Activated CD4-positive, alpha-beta T cell treated with anti-CD3 and anti-CD28 coated beads for 1 hour (primary cell): ENCODE measurements at regions not wholly inside any gene's neighbourhood (a gene's known extent, or its start where the extent isn't known, plus 50 kb on each side); places are given as distances from the start of the nearest gene placed in this dataset.

Source experiments
- DNase-seq: peaks from one replicate; pipeline ENCODE4 v3.0.0-alpha.2; 2020

DNA sequence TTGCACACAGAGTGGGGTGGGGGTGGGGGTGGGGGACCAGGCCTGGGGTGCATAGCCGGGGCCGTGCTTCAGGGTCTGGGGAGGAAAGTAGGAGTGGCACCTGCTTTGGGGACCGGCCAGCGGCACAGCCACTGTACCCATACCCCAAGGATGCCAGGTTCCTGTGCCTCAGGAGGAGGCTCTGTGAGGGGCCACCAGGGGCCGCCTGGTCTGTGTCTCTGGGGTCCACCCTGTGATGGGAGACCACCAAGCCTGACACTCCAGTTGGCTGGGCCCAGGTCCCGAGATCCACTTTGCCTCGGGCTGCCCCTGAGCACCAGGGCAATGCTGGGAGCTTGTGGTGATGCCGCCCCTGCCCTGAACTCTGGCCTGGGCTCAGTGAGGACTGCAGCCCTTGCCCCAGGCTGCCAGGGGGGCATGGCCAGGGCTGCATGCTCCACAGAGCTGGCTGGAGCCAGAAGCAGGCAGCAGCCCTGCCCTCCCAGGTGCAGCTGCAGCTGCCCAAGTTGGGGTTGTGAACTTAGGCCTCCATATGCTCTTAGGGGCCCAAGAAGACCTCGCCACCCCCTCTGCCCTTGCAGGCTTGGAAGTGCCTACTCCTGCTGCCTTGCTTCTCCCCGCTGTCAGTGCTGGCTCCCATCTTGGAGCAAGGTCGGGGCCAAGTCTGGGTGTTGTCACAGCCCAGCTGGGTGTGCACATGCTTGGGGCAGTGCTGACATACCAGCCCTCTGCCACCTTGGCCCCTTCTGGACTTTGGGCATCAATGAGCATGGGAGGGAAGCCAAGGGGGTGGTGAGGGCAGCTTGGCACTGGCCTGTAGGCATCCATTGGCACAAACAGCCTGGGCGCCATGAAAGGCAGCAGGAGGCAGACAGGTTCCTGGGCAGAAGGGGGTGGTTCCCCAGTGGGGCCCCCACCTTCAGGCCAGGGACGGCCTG, 123.3 kb upstream of the THY1 start:
- no peak for DNase-seq

DNA sequence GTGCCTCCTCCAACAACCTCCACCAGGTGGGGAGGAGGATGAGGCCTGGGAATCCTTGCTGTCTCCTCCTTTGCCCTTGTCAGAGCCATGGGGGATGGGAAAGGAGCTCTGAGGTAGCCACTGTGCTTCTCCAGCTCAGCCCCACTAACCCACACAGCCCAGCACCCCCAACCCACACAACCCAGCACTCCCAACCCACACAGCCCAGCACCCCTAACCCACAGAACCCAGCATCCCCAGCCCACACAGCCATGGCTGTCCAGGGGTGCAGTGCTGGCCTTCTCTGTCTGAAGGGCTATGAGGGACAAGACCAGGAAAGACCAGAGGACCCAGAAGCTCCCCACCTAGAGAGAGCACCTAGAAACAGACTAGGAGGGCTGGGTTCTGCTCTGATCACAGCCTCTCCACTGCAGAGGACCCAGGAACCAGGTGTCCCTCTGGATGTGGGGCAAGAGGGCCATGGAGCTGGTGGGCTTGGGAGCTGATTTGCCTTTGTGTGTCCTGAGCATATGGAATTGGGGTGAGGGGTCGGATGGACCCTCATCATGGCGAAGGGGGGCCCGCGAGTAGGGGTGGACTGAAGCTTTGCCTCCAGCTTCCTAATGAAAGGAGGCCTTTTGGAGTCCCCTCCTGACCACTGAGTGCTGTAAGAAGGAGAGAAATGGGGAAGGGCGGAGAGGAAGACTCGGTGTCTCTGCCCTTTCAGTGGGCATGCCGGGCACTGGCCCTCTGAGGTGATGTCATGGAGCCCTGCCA, 117.6 kb upstream of the THY1 start:
- DNase-seq = no peak

DNA sequence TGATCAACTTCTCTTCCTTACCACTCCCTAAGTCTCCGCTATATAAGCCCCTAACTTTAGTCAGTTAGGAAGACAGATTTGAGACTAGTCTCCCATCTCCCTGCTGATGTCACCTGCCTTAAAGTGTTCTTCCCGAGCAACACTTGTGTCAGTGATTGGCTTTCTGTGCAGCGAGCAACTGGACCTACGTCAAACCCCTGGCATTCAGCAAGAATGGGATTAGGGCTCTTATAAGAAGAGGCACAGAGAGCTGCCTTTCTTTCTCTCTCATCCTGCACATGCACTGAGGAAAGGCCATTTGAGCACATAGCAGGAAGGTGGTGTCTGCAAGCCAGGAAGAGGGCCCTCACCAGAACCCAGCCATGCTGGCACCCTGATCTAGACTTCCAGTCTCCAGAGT, 116.6 kb upstream of the THY1 start:
- no peak for DNase-seq

DNA sequence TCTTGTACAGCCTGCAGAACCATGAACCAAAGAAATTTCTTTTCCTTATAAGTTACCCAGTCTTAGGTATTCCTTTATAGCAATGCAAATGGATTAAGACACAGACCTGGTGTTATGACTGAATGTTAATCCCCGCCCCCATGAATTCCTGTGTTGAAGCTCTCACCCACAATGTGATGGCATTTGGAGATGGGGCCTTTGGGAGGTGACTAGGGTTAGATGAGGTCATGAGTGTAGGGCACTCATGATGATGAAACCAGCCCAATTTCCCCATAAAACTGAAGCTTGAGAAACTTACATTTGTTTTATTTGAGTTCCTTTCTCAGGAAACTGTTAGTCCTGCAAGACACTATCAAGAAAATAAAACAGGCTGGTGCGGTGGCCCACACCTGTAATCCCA, 115.8 kb upstream of the THY1 start:
- DNase-seq = no peak

DNA sequence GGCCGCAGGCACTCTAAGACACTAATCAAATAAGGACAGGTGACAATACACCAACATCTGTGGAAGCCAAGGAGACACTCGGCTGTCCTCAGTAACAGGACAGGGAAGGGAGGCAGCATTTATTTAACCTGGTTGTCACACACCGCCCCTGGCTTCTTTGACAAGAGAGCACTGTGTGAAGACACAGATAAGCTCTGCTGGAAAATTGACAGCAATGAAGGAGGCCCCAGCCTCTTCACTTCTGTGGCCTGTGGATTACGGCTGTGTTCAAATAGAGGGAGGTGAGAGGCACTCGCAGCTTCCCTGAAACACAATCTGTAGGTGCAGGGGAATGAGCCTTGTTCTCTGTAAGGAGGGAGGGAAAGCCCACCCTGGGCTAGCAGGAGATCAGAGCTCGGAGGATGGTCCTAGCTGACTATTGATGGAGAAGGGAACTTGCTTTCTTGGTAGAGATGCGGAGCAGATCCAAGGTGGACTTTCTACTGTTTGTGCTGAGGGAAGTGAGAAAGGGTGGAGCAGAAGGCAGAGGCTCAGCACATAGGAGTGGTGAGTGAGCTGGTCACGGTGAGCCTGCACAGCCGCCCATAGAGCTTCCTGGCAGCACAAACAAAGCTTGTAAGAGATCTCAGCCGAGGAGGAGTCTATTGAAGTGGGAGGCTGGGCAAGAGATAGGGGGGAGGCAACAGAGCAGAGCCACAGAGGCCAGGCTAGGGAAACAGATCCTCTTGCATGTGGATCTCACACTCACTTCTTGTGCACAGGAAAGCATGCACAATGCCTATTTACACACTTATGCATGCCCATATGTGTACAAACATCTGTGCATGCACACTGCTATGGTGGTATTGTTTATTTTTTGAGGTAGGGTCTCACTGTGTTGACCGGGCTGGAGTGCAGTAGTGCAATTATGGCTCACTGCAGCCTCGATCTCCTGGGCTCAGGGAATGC, 114.6 kb upstream of the THY1 start:
- DNase-seq = no peak

DNA sequence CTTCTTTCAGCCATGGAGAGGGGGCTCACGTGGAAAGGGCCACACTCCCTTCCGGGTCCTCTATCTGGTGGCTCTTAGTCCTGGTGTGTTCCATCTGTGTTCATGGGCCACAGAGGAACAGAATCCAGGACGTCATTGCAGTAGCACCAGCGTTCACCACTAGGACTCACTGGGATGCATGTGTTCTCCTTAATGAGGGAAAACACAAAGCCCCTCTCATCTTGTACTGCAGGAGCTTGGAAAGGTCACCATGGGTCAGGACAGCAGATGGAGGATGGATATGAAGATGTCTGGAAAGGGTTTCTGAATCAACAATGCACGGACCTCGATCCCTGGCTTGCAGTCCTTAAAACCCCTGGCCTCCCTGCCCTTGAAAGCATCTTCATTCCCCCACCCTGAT, 113.8 kb upstream of the THY1 start:
- no peak for DNase-seq

DNA sequence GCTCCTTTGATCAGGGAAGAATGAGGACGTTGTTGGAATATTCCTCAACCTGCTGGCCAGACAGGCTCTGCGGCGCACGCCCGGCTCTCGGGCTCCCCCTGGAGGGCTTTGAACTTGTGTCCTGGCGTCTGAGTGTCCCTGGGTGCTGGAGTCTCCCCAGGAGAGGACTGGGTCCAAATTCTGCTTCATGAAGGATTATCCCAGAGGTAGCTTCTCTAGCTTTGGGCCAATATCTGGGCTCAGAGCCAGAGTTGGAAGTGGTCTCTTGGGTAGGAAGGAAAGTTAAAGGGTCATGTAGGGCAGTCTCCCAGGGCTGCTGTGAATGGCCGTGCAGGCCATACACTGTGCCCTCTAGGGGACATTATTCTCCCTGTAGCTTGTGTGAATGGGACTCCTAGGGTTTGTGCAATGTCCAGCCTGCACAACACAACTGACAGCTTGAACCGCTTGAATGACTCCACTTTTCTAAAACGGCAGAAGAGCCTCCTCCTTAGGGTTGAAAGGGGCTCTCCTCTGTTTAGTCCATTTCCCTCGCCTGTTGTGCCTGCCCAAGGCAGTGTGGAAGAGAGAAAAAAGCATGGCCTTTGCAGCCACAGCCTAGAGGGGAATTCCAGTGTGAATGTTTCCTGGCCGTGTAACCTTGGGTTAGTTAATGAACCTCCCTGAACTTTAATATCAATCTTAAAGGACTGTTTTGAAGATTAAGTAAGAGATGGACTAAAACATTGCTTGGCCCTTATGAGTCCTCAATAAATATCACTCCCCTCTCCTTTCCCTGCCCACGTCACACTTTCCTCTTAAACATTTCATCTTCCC, 111.2 kb upstream of the THY1 start:
- DNase-seq = peak; percentile 16

DNA sequence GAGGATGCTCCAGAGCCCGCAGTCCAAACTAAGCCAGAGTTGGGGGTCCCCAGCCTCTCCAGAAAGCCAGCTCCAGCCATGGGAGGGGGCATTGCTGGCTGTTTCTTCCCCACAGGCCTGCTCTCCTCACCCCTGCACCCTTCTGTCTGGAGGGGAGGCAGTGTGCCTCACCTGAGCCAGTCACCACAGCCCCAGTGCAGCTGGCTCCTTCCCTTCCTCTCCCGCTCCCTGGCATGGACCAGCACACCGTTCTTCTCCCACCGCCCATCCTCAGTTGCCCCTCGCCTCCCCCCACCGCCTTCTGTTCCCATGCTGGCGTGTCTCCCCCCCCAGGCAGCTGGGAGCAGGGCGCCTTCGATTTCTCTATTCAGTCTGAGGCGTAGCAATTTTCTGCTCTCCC, 110.5 kb upstream of the THY1 start:
- no peak for DNase-seq

DNA sequence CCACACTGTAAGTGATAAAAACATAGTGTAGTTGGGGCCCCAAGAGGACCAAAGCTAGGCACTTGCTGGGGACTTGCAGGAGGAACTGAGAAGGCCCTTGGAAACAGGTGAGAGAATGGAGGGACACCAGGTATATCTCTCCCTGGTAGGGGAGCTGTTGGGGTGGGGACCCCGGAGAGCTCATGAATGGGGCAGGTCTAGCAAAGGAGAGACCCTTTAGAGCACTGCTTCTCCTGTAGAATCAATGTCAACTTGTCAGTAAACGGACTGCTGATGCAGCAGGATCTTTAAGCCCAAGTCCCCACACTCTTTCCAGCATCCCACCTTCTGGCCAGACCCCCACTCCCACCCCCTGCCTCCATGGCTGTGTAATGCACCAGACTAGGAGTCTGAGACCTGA, 109.6 kb upstream of the THY1 start:
- no peak for DNase-seq

DNA sequence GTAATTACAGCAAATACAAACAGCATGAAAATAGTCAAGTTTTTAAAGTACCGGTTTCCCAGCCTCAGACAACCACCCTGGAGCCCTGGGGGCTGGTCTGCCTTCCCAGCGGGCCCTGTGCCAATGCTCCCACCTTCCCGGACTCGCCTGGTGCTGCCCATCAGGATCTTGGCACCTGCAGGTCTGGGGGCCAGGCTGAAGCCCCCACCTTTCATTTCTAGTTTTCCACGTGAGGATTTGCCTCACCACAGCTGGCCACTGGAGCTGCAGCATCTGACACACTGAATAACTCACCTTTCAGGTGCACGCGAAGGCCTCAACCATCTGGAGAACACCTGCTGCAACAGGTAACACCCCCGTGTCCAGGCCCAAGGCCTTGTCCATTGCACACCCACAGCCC, 108.7 kb upstream of the THY1 start:
- DNase-seq = no peak

DNA sequence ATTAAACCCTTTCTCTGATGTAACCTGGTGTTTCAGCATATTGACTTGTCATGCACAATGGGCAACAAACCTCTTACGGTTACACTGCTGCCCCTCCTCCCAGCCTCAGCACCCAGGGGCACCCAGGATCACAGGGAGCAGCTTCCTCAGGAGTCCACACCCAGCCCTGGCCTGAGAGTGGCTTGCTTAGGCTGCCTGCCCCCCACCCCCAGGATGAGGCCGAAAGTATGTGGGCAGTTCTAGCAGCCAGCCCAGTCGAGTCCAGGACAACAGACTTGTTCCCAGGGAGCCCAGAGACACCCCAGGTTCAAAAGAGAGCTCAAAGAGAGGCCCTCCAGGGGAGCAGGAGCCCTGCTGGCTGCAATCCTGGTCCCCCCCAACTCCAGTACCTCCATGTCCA, 108.1 kb upstream of the THY1 start:
- no peak for DNase-seq

DNA sequence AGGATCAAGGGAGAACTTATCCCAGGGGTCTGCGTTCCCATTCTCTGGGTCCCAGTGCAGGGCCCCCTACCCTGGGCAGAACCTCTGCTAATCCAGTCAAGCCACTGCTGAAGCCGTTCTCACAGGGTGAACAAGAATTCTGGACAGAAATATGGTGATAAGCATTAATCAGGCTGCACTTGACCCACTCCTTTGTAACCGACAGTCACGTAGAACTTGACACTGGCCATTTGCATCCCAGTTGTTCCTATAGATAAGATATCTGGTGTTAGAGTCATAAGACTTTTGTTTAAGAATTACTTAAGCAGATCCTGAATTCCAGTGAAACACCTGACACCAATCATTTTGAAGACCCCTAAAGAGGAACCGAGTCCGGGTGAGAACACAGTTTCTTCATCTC, 107.5 kb upstream of the THY1 start:
- DNase-seq = no peak

DNA sequence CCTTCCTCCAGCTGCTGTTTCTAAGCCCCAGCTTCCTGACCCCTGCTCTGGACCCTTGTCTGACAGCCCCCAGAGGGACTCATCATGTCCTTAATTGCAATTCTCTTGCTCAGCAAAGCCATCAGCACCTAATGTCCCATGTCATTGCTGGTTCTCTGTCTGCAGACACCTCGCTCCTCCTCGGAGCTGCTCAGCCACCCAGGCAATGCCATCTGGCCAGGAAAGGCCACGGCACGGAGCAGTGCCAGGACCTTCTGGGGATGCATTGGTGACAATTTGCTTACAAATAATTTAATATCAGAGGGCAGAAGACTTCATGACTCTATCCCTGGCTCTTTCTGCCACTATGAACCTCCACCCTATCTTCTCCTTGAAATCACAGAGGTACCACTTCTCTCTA, 107.0 kb upstream of the THY1 start:
- DNase-seq = no peak

DNA sequence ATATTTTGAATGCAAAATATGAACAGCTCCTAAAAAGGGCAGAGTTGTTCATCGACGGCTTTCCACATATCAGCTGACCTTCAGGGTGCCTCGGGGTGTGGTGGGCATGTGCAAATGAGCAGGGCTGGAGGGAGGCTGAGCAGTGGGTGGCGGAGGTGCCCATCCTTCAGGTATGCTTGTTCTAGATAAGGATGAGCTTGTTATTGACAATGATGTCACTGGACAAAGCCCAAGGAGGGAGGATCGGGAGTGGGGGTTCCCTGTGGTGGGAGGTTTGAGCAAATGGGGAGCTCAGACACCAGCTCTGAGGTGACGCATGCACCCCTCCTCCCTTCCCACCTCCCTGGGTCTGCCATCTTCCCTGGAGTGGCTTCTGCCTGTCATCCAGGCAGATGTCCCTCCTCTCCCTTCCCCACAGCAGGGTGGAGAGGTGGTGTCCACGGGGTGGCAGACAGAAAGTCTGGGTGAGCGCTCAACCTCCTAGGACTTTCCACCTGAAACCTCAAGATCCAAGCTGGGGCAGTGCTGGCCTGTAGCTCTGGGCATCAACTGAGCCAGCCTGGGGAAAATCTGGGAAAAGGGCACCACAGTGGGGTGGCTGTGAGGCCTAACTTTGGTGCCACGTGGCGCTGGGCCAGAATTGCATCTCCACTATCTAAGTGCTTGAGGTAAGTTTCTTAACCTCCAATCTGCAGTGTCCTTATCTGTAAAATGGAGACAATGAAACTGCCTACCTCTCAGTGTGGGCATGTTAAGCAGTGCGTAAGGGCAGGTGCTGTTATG, 106.3 kb upstream of the THY1 start:
- DNase-seq = no peak

DNA sequence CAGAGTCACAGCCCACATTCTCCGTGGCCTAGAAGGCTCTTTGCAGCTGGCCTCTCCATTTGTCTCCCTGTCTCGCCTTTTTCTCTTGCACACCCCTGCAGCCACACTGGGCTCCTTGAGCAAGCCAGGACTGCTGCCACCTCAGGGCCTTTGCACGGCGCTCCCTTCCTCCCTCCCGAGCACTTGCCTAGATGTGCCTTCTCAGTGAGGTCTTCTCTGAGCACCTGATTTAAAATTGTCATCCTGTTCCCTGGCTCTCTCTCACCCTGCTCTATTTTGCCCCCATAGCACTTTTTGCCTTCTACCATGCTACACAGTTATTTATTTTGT, 102.9 kb upstream of the THY1 start:
- DNase-seq = no peak

DNA sequence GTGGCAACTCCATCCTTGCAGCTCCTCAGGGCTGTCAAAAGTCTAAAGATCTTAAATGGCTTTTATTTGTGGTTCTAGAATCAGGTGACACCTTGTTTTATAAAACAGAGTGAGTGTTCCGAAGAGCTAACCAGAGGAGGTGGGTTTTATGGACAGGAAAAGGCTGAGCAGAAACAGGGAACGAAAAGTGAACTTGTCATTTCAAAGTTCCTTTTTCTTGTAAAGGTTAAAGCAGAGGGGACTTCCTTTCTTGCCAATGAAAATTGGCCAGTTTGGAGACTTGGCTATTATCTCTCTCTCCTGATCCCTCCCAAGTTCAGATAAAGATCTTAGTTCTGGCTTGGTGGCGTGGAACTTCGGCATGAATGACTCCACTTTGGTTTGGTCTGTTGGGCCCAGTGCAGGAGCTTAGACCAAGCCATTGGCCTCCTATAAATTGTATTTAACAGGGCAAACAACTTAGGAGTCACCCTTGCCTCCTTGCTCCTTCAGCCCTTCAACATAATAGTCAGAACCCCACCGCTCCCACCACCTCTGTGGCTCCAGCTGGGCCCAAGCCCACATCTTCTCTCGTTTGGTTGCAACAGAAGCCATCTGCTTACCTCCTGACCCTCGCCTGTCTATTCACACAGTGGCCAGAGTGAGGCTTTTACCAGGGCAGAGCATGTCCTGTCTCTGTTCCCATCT, 102.4 kb upstream of the THY1 start:
- no peak for DNase-seq

DNA sequence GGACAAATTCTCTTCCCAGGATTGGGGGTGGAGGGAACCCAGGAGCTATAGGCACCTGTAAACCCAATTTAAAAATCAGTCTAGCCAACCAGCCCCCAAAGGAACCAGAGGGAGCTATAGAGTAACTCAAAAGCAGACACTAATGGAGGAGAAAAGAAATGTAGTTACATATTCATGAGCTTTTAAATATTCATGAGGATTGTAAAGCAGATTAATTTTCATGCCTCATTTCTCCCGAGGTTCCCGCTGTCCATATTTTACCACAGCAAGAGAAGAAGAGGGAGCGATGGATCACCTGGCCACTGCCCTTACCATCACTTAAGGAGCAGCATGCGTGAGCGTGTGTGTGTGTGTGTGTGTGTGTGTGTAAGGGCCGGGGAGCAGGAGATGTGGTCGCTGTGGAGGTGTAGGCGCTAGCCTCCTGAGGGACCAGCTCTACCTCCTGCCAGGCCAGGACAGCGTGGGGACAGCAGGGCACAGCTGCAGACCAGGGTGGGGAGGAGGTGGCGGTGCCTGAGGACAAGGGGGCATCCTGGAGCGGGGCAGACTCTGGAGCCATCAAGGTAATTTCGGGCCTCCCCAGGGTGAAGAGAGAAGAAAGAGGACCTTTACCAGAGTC, 100.7 kb upstream of the THY1 start:
- DNase-seq = no peak

DNA sequence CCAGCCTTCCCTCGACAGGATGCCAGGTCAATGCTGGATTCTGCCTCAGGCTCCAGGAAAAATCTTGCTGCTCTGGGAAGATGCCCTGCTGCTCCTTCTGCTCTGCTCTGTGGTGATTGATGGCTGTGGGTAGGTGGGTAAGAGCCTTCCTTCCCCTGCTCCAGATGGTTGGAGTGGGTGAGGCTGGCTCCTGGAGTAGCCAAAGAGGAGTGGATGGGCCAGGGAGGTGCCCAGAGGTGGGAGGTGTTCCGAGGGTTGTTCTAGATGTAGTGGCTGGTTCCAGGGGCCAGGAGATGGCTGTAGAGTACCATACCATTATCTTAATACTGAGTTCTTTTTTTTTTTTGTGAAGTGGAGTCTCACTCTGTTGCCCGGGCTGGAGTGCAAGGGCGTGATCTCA, 99.6 kb upstream of the THY1 start:
- DNase-seq = no peak

DNA sequence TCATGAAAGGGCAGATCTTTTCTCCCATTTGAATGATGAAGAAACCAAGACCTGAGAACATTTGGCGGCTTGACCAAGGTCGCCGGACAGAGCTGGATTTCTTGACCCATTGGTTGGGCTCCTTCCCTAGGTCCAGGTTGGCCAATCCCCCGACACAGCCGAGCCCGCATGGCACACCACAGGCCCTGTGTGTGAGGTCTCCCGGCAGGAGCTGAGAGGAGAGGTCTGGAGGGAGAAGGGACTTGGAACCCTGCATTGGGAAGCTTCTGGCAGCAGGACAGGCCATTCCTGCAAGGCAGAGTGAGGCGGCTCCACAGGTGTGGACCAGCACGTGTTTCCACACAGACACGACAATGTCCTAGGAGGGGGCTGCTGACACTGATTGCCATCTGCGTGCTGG, 98.6 kb upstream of the THY1 start:
- DNase-seq = no peak

DNA sequence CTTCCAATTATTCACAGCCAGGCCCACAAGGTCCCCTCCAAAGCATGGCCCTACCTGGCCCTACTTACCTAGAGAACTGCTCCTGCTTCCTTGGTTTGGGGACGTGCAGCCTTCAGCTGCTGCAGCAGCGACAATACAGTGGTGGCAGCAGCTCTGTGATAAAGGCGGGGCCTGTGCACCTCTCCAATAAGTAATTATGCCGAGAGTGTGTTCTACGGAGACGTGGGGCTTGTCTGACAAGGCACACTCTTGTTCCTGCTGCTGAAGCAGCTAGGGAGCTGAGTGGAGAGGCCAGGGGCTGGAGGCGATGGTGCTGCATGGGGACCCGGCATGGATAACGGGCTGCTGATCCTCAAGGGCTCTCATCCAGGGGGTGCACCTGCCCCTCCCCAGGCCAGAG, 98.0 kb upstream of the THY1 start:
- DNase-seq = no peak

DNA sequence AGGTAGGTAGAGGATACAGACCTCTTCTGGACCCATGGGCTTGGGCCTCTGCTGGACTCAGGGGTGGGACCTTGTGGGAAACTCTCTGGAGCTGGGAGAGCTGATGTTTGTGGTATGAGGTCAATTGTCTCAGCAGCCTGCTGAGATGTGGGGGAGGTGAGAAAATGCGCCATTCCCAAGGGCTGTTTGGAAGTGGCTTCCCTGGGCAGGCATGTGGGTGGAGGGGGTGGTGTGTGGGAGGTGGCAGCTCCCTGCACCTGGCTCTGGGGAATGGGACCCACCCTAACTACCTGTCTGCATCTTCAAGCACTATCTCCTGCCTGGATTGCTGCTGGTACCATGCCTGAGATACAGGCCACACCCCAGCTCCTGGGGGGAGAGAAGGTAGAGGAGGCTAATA, 97.4 kb upstream of the THY1 start:
- DNase-seq = no peak
